WTC11 (cell line): ENCODE measurements at regions not wholly inside any gene's neighbourhood (a gene's known extent, or its start where the extent isn't known, plus 50 kb on each side); places are given as distances from the start of the nearest gene placed in this dataset.

Experiments
- FOXJ3 ChIP-seq: sonication (generic); formaldehyde crosslinking; IDR thresholded peaks from 2 replicates; pipeline ENCODE4 v1.9.0; 2021; ENCODE audit warnings: missing genetic modification reagents, mild to moderate bottlenecking, borderline replicate concordance
- NR1H2 ChIP-seq: sonication (generic); formaldehyde crosslinking; IDR thresholded peaks from 2 replicates; pipeline ENCODE4 v1.9.0; 2021; ENCODE audit warnings: mild to moderate bottlenecking, moderate library complexity, missing genetic modification reagents
- TCF7 ChIP-seq: sonication (generic); formaldehyde crosslinking; IDR thresholded peaks from 2 replicates; pipeline ENCODE4 v1.8.0; 2022; ENCODE audit warnings: mild to moderate bottlenecking, low read depth, missing genetic modification reagents, moderate library complexity
- ZNF138 ChIP-seq: sonication (generic); formaldehyde crosslinking; conservative IDR thresholded peaks from 2 replicates; pipeline ENCODE4 v1.8.1; 2022; ENCODE audit warnings: mild to moderate bottlenecking, moderate library complexity, missing genetic modification reagents
- ZNF317 ChIP-seq: sonication (generic); formaldehyde crosslinking; IDR thresholded peaks from 2 replicates; pipeline ENCODE4 v1.8.1; 2023; ENCODE audit warnings: low read depth, mild to moderate bottlenecking, moderate library complexity, missing genetic modification reagents, borderline replicate concordance
- TF ChIP-seq, protein P1 (sequence below): sonication (generic); formaldehyde crosslinking; conservative IDR thresholded peaks from 2 replicates; pipeline ENCODE4 v1.8.1; 2023; ENCODE audit warnings: mild to moderate bottlenecking, low read depth, missing genetic modification reagents, moderate library complexity
- TF ChIP-seq, protein P2 (sequence below): fragments of 200-600 bp; IDR thresholded peaks from 2 replicates; pipeline ENCODE4 v1.8.0; 2022; ENCODE audit warnings: antibody characterized with exemption
- TF ChIP-seq, protein P3 (sequence below): sonication (generic); formaldehyde crosslinking; IDR thresholded peaks from 2 replicates; pipeline ENCODE4 v1.8.1; 2022; ENCODE audit warnings: missing genetic modification reagents, borderline replicate concordance

DNA sequence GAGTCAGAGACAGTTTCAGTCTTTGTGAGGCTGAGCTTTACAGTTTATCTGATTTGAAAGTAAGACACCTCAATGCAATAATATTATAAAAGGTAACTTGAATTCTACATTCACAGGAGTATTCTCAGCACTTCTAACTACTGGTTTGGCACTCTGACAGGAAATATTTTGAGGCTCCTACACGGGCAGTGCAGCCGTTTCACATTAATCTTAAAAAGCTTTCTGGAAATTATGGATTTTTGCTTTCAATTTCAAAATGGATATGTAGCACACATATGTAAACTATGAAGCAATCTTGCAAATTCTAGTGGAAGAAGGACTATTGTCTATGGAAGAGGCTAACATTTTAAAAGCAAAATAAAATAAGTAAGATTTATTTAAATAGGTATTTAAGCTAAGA is 262.9 kb upstream of the SNX7 start:
- no peak for TF ChIP-seq NR1H2
- no peak for TF ChIP-seq TCF7
- TF ChIP-seq, protein P1, sequence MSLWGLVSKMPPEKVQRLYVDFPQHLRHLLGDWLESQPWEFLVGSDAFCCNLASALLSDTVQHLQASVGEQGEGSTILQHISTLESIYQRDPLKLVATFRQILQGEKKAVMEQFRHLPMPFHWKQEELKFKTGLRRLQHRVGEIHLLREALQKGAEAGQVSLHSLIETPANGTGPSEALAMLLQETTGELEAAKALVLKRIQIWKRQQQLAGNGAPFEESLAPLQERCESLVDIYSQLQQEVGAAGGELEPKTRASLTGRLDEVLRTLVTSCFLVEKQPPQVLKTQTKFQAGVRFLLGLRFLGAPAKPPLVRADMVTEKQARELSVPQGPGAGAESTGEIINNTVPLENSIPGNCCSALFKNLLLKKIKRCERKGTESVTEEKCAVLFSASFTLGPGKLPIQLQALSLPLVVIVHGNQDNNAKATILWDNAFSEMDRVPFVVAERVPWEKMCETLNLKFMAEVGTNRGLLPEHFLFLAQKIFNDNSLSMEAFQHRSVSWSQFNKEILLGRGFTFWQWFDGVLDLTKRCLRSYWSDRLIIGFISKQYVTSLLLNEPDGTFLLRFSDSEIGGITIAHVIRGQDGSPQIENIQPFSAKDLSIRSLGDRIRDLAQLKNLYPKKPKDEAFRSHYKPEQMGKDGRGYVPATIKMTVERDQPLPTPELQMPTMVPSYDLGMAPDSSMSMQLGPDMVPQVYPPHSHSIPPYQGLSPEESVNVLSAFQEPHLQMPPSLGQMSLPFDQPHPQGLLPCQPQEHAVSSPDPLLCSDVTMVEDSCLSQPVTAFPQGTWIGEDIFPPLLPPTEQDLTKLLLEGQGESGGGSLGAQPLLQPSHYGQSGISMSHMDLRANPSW (CRISPR knock-in tag) = no peak
- TF ChIP-seq, protein P2, sequence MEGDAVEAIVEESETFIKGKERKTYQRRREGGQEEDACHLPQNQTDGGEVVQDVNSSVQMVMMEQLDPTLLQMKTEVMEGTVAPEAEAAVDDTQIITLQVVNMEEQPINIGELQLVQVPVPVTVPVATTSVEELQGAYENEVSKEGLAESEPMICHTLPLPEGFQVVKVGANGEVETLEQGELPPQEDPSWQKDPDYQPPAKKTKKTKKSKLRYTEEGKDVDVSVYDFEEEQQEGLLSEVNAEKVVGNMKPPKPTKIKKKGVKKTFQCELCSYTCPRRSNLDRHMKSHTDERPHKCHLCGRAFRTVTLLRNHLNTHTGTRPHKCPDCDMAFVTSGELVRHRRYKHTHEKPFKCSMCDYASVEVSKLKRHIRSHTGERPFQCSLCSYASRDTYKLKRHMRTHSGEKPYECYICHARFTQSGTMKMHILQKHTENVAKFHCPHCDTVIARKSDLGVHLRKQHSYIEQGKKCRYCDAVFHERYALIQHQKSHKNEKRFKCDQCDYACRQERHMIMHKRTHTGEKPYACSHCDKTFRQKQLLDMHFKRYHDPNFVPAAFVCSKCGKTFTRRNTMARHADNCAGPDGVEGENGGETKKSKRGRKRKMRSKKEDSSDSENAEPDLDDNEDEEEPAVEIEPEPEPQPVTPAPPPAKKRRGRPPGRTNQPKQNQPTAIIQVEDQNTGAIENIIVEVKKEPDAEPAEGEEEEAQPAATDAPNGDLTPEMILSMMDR = no peak
- TF ChIP-seq, protein P3, sequence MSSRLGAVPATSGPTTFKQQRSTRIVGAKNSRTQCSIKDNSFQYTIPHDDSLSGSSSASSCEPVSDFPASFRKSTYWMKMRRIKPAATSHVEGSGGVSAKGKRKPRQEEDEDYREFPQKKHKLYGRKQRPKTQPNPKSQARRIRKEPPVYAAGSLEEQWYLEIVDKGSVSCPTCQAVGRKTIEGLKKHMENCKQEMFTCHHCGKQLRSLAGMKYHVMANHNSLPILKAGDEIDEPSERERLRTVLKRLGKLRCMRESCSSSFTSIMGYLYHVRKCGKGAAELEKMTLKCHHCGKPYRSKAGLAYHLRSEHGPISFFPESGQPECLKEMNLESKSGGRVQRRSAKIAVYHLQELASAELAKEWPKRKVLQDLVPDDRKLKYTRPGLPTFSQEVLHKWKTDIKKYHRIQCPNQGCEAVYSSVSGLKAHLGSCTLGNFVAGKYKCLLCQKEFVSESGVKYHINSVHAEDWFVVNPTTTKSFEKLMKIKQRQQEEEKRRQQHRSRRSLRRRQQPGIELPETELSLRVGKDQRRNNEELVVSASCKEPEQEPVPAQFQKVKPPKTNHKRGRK (CRISPR knock-in tag) = no peak
- TF ChIP-seq FOXJ3 (CRISPR knock-in tag) = no peak
- no peak for TF ChIP-seq ZNF317
- TF ChIP-seq ZNF138 (CRISPR knock-in tag) = no peak
